Panc1 (cell line): ENCODE measurements at regions not wholly inside any gene's neighbourhood (a gene's known extent, or its start where the extent isn't known, plus 50 kb on each side); places are given as distances from the start of the nearest gene placed in this dataset.

ENCODE experiments used
- CTCF ChIP-seq: fragments of 450-650 bp; IDR thresholded peaks from 2 replicates; pipeline ENCODE4 v1.5.1; 2017; ENCODE audit warnings: mild to moderate bottlenecking
- POLR2AphosphoS5 ChIP-seq: IDR thresholded peaks from 2 replicates; pipeline ENCODE4 v1.6.1; 2012; ENCODE audit warnings: mild to moderate bottlenecking, low read depth, low read length, moderate library complexity
- REST ChIP-seq, 2 experiments: IDR thresholded peaks; 2 replicates each; pipeline ENCODE4 v1.6.1; 2011 to 2012; ENCODE audit warnings: low read depth in 2 of 2, control low read depth in 1 of 2, low read length in 1 of 2, mild to moderate bottlenecking in 1 of 2, moderate library complexity in 1 of 2; ENCODE audit not compliant: insufficient read depth in 1 of 2
- SIN3A ChIP-seq: IDR thresholded peaks from 2 replicates; pipeline ENCODE4 v1.6.1; 2012; ENCODE audit warnings: low read depth, mild to moderate bottlenecking, low read length, moderate library complexity, borderline replicate concordance; ENCODE audit not compliant: insufficient read depth
- TCF7L2 ChIP-seq: IDR thresholded peaks from 2 replicates; pipeline ENCODE4 v1.6.1; 2011; ENCODE audit warnings: mild to moderate bottlenecking, low read depth, low read length, inconsistent platforms

GRCh38 chr2:4916094-4916493, 776.1 kb upstream of the SOX11 start:
- TF ChIP-seq CTCF (no peak), POLR2AphosphoS5 (no peak), REST (IDR thresholded peaks at IDR 0.05; ENCODE audit: insufficient read depth in 1 of 2, low read depth in 2 of 2, low read length in 1 of 2) (no peak), SIN3A (no peak), TCF7L2 (no peak)
